Endothelial cell of umbilical vein (primary cell): ENCODE measurements at regions not wholly inside any gene's neighbourhood (a gene's known extent, or its start where the extent isn't known, plus 50 kb on each side); places are given as distances from the start of the nearest gene placed in this dataset.

Source experiments
- EZH2 ChIP-seq: IDR thresholded peaks from 2 replicates; pipeline ENCODE4 v1.6.1; 2012; ENCODE audit warnings: borderline replicate concordance, low read depth, mild to moderate bottlenecking, moderate library complexity, low read length, inconsistent platforms; ENCODE audit not compliant: severe bottlenecking
- FOS ChIP-seq: IDR thresholded peaks from 2 replicates; pipeline ENCODE4 v1.6.1; 2011; ENCODE audit warnings: mild to moderate bottlenecking, low read length, moderate library complexity, borderline replicate concordance; ENCODE audit not compliant: insufficient read depth
- GATA2 ChIP-seq: IDR thresholded peaks from 2 replicates; pipeline ENCODE4 v1.7.0; 2011; ENCODE audit warnings: low read depth, mild to moderate bottlenecking, moderate library complexity, mixed read lengths, low read length; ENCODE audit not compliant: insufficient read length, insufficient read depth
- JUN ChIP-seq: IDR thresholded peaks from 2 replicates; pipeline ENCODE4 v1.6.1; 2011; ENCODE audit warnings: borderline replicate concordance, low read depth; ENCODE audit not compliant: insufficient read length, insufficient read depth
- MYC ChIP-seq: IDR thresholded peaks from one replicate; pipeline ENCODE4 v1.6.1; 2011; ENCODE audit warnings: mild to moderate bottlenecking, low read depth, low read length
- POLR2A ChIP-seq: IDR thresholded peaks from 2 replicates; pipeline ENCODE4 v1.6.1; 2012; ENCODE audit warnings: low read depth, mild to moderate bottlenecking, control low read depth, low read length
- POLR2AphosphoS5 ChIP-seq: IDR thresholded peaks from 2 replicates; pipeline ENCODE4 v1.6.1; 2012; ENCODE audit warnings: low read depth, mild to moderate bottlenecking, control low read depth, low read length, moderate library complexity; ENCODE audit not compliant: insufficient read depth
- TF ChIP-seq, protein P1 (sequence below), 2 donors: IDR thresholded peaks; 1 replicate in 1 of 2; 2 replicates in 1 of 2; pipeline ENCODE4 v1.5.1; 2011; ENCODE audit warnings: low read length in 2 of 2, mild to moderate bottlenecking in 2 of 2, moderate library complexity in 2 of 2, control low read depth in 1 of 2, inconsistent platforms in 1 of 2, low read depth in 1 of 2; ENCODE audit not compliant: insufficient read depth in 1 of 2; ENCODE audit errors: extremely low read depth in 1 of 2
- TF ChIP-seq, protein P2 (sequence below): IDR thresholded peaks from 2 replicates; pipeline ENCODE4 v1.6.1; 2011; ENCODE audit not compliant: insufficient read depth, insufficient read length

DNA sequence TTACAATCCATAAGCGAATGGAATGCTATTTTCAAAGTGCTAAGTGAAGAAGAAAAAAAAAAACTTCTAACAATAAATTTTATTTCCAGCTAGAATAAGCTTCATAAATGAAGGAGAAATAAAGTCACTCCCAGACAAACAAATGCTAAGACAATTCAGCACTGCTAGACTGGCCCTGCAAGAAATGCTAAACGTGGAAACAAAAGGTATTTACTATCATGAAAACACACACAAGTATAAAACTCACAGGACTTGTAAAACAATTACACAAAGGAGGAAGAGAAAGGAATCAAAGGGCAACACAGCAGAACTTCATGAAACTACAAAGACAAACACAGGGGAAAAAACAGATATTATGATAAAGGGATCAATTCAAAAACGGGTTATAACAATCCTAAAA is 85.8 kb upstream of the NELL2 start:
- TF ChIP-seq, protein P1, sequence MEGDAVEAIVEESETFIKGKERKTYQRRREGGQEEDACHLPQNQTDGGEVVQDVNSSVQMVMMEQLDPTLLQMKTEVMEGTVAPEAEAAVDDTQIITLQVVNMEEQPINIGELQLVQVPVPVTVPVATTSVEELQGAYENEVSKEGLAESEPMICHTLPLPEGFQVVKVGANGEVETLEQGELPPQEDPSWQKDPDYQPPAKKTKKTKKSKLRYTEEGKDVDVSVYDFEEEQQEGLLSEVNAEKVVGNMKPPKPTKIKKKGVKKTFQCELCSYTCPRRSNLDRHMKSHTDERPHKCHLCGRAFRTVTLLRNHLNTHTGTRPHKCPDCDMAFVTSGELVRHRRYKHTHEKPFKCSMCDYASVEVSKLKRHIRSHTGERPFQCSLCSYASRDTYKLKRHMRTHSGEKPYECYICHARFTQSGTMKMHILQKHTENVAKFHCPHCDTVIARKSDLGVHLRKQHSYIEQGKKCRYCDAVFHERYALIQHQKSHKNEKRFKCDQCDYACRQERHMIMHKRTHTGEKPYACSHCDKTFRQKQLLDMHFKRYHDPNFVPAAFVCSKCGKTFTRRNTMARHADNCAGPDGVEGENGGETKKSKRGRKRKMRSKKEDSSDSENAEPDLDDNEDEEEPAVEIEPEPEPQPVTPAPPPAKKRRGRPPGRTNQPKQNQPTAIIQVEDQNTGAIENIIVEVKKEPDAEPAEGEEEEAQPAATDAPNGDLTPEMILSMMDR (IDR thresholded peaks at IDR 0.05; ENCODE audit: extremely low read depth in 1 of 2, insufficient read depth in 1 of 2, low read depth in 1 of 2, low read length in 2 of 2) = no peak
- TF ChIP-seq POLR2A = no peak
- no peak for TF ChIP-seq EZH2
- TF ChIP-seq, protein P2, sequence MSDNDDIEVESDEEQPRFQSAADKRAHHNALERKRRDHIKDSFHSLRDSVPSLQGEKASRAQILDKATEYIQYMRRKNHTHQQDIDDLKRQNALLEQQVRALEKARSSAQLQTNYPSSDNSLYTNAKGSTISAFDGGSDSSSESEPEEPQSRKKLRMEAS = no peak
- no peak for TF ChIP-seq FOS
- no peak for TF ChIP-seq POLR2AphosphoS5
- TF ChIP-seq GATA2 = no peak
- TF ChIP-seq JUN = no peak
- no peak for TF ChIP-seq MYC
